GM21529 (cell line): ENCODE measurements at regions not wholly inside any gene's neighbourhood (a gene's known extent, or its start where the extent isn't known, plus 50 kb on each side); places are given as distances from the start of the nearest gene placed in this dataset.
"Not testable (repeated sequence)": the region's sequence is repeated elsewhere in the genome, so short reads cannot be mapped to it uniquely, and the experiment has no call there.

Source experiments
- ATAC-seq: cut with Tn5 transposase; IDR thresholded peaks from one replicate; pipeline ENCODE4 v1.9.1; 2021; ENCODE audit not compliant: unreplicated experiment

GRCh38 chr9:115300116-115300515 is 182.2 kb upstream of the TNC start:
- no peak for ATAC-seq

- ATAC-seq = no peak
These were observed 182.9 kb upstream of the TNC start for GRCh38 chr9:115300874-115301273.

- ATAC-seq = no peak
These were observed 183.6 kb upstream of the TNC start for GRCh38 chr9:115301581-115301980.

GRCh38 chr9:115305543-115305942 is 187.6 kb upstream of the TNC start:
- no peak for ATAC-seq

- ATAC-seq = no peak
These were observed 188.9 kb upstream of the TNC start for GRCh38 chr9:115306865-115307264.

GRCh38 chr9:115313545-115313944 is 195.6 kb upstream of the TNC start:
- ATAC-seq = no peak

- ATAC-seq = no peak
These were observed 208.5 kb upstream of the TNC start for GRCh38 chr9:115326461-115326860.

GRCh38 chr9:115327436-115328122 is 209.6 kb upstream of the TNC start:
- ATAC-seq = no peak

GRCh38 chr9:115328228-115328627 is 210.3 kb upstream of the TNC start:
- no peak for ATAC-seq

GRCh38 chr9:115328677-115329076 is 210.7 kb upstream of the TNC start:
- ATAC-seq = no peak

- ATAC-seq = no peak
These were observed 215.5 kb upstream of the TNC start for GRCh38 chr9:115333277-115334070.

- ATAC-seq = no peak
These were observed 217.5 kb upstream of the TNC start for GRCh38 chr9:115335439-115335838.

GRCh38 chr9:115340314-115340713 is 222.4 kb upstream of the TNC start:
- no peak for ATAC-seq

- no peak for ATAC-seq
These were observed 223.5 kb upstream of the TNC start for GRCh38 chr9:115341426-115341825.

- not testable (repeated sequence) for ATAC-seq
These were observed 229.8 kb upstream of the TNC start for GRCh38 chr9:115347776-115348175.

GRCh38 chr9:115348936-115349335 is 231.0 kb upstream of the TNC start:
- not testable (repeated sequence) for ATAC-seq

- no peak for ATAC-seq
These were observed 231.6 kb upstream of the TNC start for GRCh38 chr9:115349542-115349941.

- no peak for ATAC-seq
These were observed 232.6 kb upstream of the TNC start for GRCh38 chr9:115350548-115350947.

GRCh38 chr9:115353681-115354080 is 235.7 kb upstream of the TNC start:
- no peak for ATAC-seq

GRCh38 chr9:115357821-115358220 is 239.9 kb upstream of the TNC start:
- ATAC-seq = no peak

- no peak for ATAC-seq
These were observed 241.2 kb upstream of the TNC start for GRCh38 chr9:115359017-115359780.

- ATAC-seq = no peak
These were observed 242.2 kb upstream of the TNC start for GRCh38 chr9:115360122-115360521.
